HFFc6 (cell line): ENCODE measurements at regions not wholly inside any gene's neighbourhood (a gene's known extent, or its start where the extent isn't known, plus 50 kb on each side); places are given as distances from the start of the nearest gene placed in this dataset.
"Not testable (repeated sequence)": the region's sequence is repeated elsewhere in the genome, so short reads cannot be mapped to it uniquely, and the experiment has no call there.

Experiments
- DNase-seq: peaks from one replicate; pipeline ENCODE4 v3.0.0-alpha.2; 2018
- H3K27ac Mint-ChIP-seq: 2 replicates; pipeline ENCODE4 v1.8.0; 2020; ENCODE audit warnings: mild to moderate bottlenecking, mixed read lengths
- H3K27me3 Mint-ChIP-seq: 2 replicates; pipeline ENCODE4 v1.8.0; 2021; ENCODE audit warnings: mild to moderate bottlenecking, moderate library complexity, mixed read lengths; ENCODE audit not compliant: insufficient read depth
- H3K36me3 Mint-ChIP-seq: 2 replicates; pipeline ENCODE4 v1.8.0; 2021; ENCODE audit warnings: low read depth, mixed read lengths
- H3K4me1 Mint-ChIP-seq: 2 replicates; pipeline ENCODE4 v1.8.0; 2020; ENCODE audit warnings: low read depth, mixed read lengths
- H3K4me3 Mint-ChIP-seq: 2 replicates; pipeline ENCODE4 v1.8.0; 2020; ENCODE audit warnings: mild to moderate bottlenecking, moderate library complexity, mixed read lengths
- H3K9me3 Mint-ChIP-seq: 2 replicates; pipeline ENCODE4 v1.8.0; 2020; ENCODE audit warnings: mild to moderate bottlenecking, mixed read lengths
- CTCF ChIP-seq: fragments of 200-600 bp; sonication (generic); IDR thresholded peaks from 2 replicates; pipeline ENCODE4 v1.5.0; 2021; ENCODE audit warnings: antibody characterized with exemption, mild to moderate bottlenecking

GRCh38 chr12:94916663-94917062 is 86.8 kb downstream of the NDUFA12 start:
- Mint-ChIP-seq H3K4me3 (no peak overlapping the region), H3K27me3 (peaks cover 9% of the 10 kb centered on the region), H3K27ac (no peak overlapping the region), H3K4me1 (no peaks in the 10 kb centered on the region), H3K9me3 (no peaks in the 10 kb centered on the region; the same call in 1 of the 2 replicates), H3K36me3 (no peaks in the 10 kb centered on the region)
- DNase-seq = no peak
- TF ChIP-seq CTCF = no peak

DNA sequence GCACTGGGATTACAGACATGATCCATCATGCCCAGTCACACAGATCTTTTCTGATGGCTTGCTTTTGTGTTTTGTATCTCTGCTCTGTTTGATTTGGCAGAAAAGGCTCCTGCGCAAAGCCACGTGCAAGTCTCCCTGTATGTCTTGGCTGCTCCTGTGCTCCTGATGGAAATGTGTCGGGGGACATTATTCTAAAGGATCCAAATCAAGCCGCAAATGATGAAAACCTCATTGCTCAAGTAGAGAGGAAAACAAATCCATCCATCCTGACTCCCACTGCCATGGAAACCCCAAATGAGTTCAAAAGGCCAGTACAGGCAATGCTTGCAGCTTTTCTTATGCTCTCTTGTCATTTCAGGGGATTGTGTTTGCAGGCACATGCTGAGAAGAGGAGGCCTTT is 93.8 kb downstream of the NDUFA12 start:
- no peak overlapping the region for H3K4me3 Mint-ChIP-seq
- H3K9me3 Mint-ChIP-seq = no peaks in the 10 kb centered on the region; the same call in 1 of the 2 replicates
- H3K36me3 Mint-ChIP-seq = no peaks in the 10 kb centered on the region
- no peaks in the 10 kb centered on the region for H3K4me1 Mint-ChIP-seq
- no peak for TF ChIP-seq CTCF
- peaks cover 12% of the 10 kb centered on the region for H3K27me3 Mint-ChIP-seq
- DNase-seq = no peak
- H3K27ac Mint-ChIP-seq = no peak overlapping the region

GRCh38 chr12:94905749-94906148 is 97.7 kb downstream of the NDUFA12 start:
- not testable (repeated sequence) for H3K9me3 Mint-ChIP-seq, H3K4me3 Mint-ChIP-seq, H3K27ac Mint-ChIP-seq, H3K4me1 Mint-ChIP-seq, DNase-seq, H3K36me3 Mint-ChIP-seq
- peaks cover 16% of the 10 kb centered on the region for H3K27me3 Mint-ChIP-seq

DNA sequence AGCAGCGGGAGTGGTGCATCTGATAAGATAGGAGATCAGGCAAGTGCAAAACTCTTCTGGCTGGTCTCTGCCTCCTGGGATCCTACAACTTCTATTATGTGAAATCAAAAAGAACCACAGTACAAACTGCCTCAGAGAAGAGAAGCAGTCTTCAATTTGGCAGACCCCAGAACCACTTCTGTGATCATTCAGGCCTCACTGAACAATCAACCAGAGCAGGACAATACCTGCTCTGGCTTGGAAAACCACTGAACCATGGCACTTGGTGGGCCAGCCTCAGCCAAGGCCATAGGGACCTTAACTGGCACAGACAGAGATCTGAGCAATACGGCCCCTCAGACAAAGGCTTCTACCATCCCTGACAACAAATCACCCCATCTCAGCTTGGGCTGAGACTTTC is 103.0 kb downstream of the NDUFA12 start:
- Mint-ChIP-seq H3K27ac (no peak overlapping the region), H3K4me1 (no peaks in the 10 kb centered on the region), H3K36me3 (no peaks in the 10 kb centered on the region), H3K27me3 (peaks cover 5% of the 10 kb centered on the region), H3K9me3 (no peaks in the 10 kb centered on the region), H3K4me3 (no peak overlapping the region)
- DNase-seq = no peak
- no peak for TF ChIP-seq CTCF

DNA sequence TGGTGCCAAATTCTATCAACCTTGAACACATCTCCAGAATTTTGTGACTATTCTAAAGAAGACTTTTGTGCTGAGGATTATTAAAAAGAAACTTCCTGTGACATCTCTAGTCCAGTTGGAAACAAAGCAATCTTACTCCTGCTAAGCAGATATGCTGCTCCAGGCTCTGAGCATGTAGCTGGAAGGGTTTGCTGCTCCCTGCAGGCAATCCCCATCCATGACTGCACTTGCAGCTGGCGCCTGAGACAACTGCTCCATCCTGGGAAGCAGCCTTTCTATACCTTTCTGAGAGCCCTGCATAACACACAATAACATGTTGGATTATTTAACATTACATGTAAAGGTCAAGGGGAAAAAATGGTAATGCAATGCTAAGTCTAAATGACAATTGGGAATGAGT is 105.1 kb downstream of the NDUFA12 start:
- H3K4me1 Mint-ChIP-seq = no peaks in the 10 kb centered on the region
- H3K4me3 Mint-ChIP-seq = no peak overlapping the region
- no peaks in the 10 kb centered on the region for H3K36me3 Mint-ChIP-seq
- no peak for DNase-seq
- H3K9me3 Mint-ChIP-seq = no peaks in the 10 kb centered on the region
- H3K27ac Mint-ChIP-seq = no peak overlapping the region
- H3K27me3 Mint-ChIP-seq = peaks cover 5% of the 10 kb centered on the region
- TF ChIP-seq CTCF = peak; percentile 30; the same call in 1 of the 2 replicates

DNA sequence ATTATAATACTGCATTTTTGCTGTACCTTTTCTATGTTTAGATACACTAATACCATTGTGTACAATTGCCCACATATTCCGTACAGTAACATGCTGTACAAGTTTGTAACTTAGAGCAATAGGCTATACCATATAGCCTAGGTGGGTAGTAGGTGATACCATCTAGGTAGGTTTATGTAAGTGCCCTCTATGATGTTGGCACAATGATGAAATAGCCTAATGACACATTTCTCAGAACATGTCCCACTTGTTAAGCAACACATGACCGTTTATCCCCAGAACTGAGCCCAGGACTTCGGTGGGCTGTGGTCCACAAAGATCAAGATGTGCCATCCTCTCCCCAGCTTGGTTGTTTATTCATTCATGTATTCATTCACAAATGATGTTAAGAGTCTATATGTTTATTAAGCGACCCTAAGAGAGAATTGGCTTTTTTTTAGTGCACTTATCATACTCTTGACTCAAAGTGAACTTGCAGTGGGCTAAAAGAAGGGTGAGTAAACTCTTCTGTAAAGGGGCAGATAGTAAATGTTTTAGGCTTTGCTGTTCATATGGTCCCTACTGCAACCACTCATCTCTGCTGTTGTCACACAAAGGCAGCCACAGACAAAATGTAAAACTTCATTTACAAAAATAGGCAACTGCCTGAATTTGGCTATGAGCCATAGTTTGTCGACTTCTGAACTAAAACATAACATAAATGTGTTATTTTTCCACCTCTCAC is 110.8 kb downstream of the NDUFA12 start:
- peaks cover 4% of the 10 kb centered on the region; the same call in 1 of the 2 replicates for H3K27me3 Mint-ChIP-seq
- no peaks in the 10 kb centered on the region for H3K4me1 Mint-ChIP-seq
- no peaks in the 10 kb centered on the region for H3K36me3 Mint-ChIP-seq
- no peaks in the 10 kb centered on the region for H3K9me3 Mint-ChIP-seq
- H3K27ac Mint-ChIP-seq = no peak overlapping the region
- DNase-seq = no peak
- H3K4me3 Mint-ChIP-seq = no peak overlapping the region
- no peak for TF ChIP-seq CTCF
